ENCODE measurements at regions not wholly inside any gene's neighbourhood (a gene's known extent, or its start where the extent isn't known, plus 50 kb on each side); places are given as distances from the start of the nearest gene placed in this dataset.

GRCh38 chr5:63687854-63688516 lies 274.3 kb downstream of the HTR1A start:
- Histone ChIP-seq H3K27me3 (no peaks in the 10 kb centered on the region), H3K4me1 (no peaks in the 10 kb centered on the region), H3K4me3 (no peak overlapping the region), H3K36me3 (replicated peaks in 1 of 2; ENCODE audit: insufficient read depth in 1 of 2, low read depth in 2 of 2) (no peaks in the 10 kb centered on the region), H3K27ac (no peak overlapping the region), H3K9me3 (no peaks in the 10 kb centered on the region)
- TF ChIP-seq CTCF (IDR thresholded peaks at IDR 0.05) (no peak), POLR2A (IDR thresholded peaks at IDR 0.05) (no peak)
- ATAC-seq (no peak), DNase-seq (no peak)
- 60 to 77% methylated on average over 6 of the region's 6 CpGs for WGBS, 2 donors
- intact Hi-C loops (cut with DNase I) = no loop called here

- Histone ChIP-seq H3K4me1 (no peaks in the 10 kb centered on the region), H3K4me3 (no peak overlapping the region), H3K36me3 (replicated peaks in 1 of 2; ENCODE audit: insufficient read depth in 1 of 2, low read depth in 2 of 2) (no peaks in the 10 kb centered on the region), H3K27ac (no peak overlapping the region), H3K27me3 (no peaks in the 10 kb centered on the region), H3K9me3 (no peaks in the 10 kb centered on the region)
- no peak for ATAC-seq
- WGBS, 2 donors = 69 to 80% methylated on average over 5 of the region's 5 CpGs
- intact Hi-C loops (cut with DNase I) = no loop called here
- no peak for DNase-seq
- TF ChIP-seq POLR2A (IDR thresholded peaks at IDR 0.05) (no peak), CTCF (IDR thresholded peaks at IDR 0.05) (no peak)
These were observed 275.3 kb downstream of the HTR1A start for GRCh38 chr5:63686938-63687337.

GRCh38 chr5:63686181-63686580 lies 276.1 kb downstream of the HTR1A start:
- DNase-seq = no peak
- H3K9me3 ChIP-seq = no peaks in the 10 kb centered on the region
- WGBS, 2 donors = 14% methylated on average over 2 of the region's 2 CpGs
- intact Hi-C loops (cut with DNase I) = no loop called here
- H3K4me3 ChIP-seq = no peak overlapping the region
- no peaks in the 10 kb centered on the region for H3K36me3 ChIP-seq (replicated peaks in 1 of 2; ENCODE audit: insufficient read depth in 1 of 2, low read depth in 2 of 2)
- H3K27me3 ChIP-seq = no peaks in the 10 kb centered on the region
- H3K4me1 ChIP-seq = no peaks in the 10 kb centered on the region
- no peak overlapping the region for H3K27ac ChIP-seq
- no peak for ATAC-seq
- TF ChIP-seq CTCF (IDR thresholded peaks at IDR 0.05) (no peak), POLR2A (IDR thresholded peaks at IDR 0.05) (no peak)

- no peak overlapping the region for H3K27ac ChIP-seq
- H3K27me3 ChIP-seq = no peaks in the 10 kb centered on the region
- intact Hi-C loops (cut with DNase I) = no loop called here
- no peaks in the 10 kb centered on the region for H3K9me3 ChIP-seq
- H3K4me3 ChIP-seq = no peak overlapping the region
- no peaks in the 10 kb centered on the region for H3K36me3 ChIP-seq (replicated peaks in 1 of 2; ENCODE audit: insufficient read depth in 1 of 2, low read depth in 2 of 2)
- no peaks in the 10 kb centered on the region for H3K4me1 ChIP-seq
- DNase-seq (no peak), ATAC-seq (no peak)
- TF ChIP-seq CTCF (IDR thresholded peaks at IDR 0.05) = no peak
- TF ChIP-seq POLR2A (IDR thresholded peaks at IDR 0.05) = no peak
These were observed 276.8 kb downstream of the HTR1A start for GRCh38 chr5:63685454-63685853.

- no peak overlapping the region for H3K4me3 ChIP-seq
- H3K4me1 ChIP-seq = no peaks in the 10 kb centered on the region
- DNase-seq (no peak), ATAC-seq (no peak)
- TF ChIP-seq POLR2A (IDR thresholded peaks at IDR 0.05) (no peak), CTCF (IDR thresholded peaks at IDR 0.05) (no peak)
- intact Hi-C loops (cut with DNase I) = no loop called here
- no peaks in the 10 kb centered on the region for H3K27me3 ChIP-seq
- no peaks in the 10 kb centered on the region for H3K36me3 ChIP-seq (replicated peaks in 1 of 2; ENCODE audit: insufficient read depth in 1 of 2, low read depth in 2 of 2)
- H3K27ac ChIP-seq = no peak overlapping the region
- WGBS, 2 donors = 52 to 55% methylated on average over 3 of the region's 3 CpGs
- H3K9me3 ChIP-seq = no peaks in the 10 kb centered on the region
These were observed 287.4 kb downstream of the HTR1A start for GRCh38 chr5:63674881-63675280.
